A673 (cell line): ENCODE measurements at regions not wholly inside any gene's neighbourhood (a gene's known extent, or its start where the extent isn't known, plus 50 kb on each side); places are given as distances from the start of the nearest gene placed in this dataset.

ENCODE experiments used
- BruUV-seq: library from RNA; stranded (reverse); fragments of 400-500 nt; replicated peaks from 2 replicates; lab custom pipeline; 2021; lab: Mats Ljungman, UMichigan
- CTCF ChIA-PET: fragments of 300-600 bp; sonication (Branson Sonifier 250); formaldehyde crosslinking; loops from one replicate; lab custom pipeline; 2022; ENCODE audit warnings: antibody characterized with exemption; lab: Charles Lee
- POLR2A ChIA-PET: fragments of 300-600 bp; sonication (Branson Sonifier 250); formaldehyde crosslinking; loops from one replicate; lab custom pipeline; 2022; ENCODE audit warnings: antibody characterized with exemption; ENCODE audit not compliant: low non-redundant PET; lab: Charles Lee
- DNase-seq: peaks from one replicate; pipeline ENCODE4 v3.0.0-alpha.2; 2015; ENCODE audit warnings: low spot score
- H3K27ac ChIP-seq: fragments of 200-600 bp; sonication (generic); 2 replicates; pipeline ENCODE4 v1.5.1; 2016; ENCODE audit warnings: mixed run types, low read depth, mild to moderate bottlenecking, mixed read lengths, antibody characterized with exemption, low read length; ENCODE audit not compliant: poor library complexity, severe bottlenecking
- H3K27me3 ChIP-seq: fragments of 200-600 bp; sonication (generic); replicated peaks from 2 replicates; pipeline ENCODE4 v1.6.1; 2017; ENCODE audit warnings: mixed run types, low read depth, mild to moderate bottlenecking, mixed read lengths, antibody characterized with exemption, low read length; ENCODE audit not compliant: insufficient read depth, poor library complexity
- H3K36me3 ChIP-seq: fragments of 200-600 bp; sonication (generic); 2 replicates; pipeline ENCODE4 v1.6.1; 2016; ENCODE audit warnings: mixed run types, mild to moderate bottlenecking, mixed read lengths, antibody characterized with exemption, low read length; ENCODE audit not compliant: insufficient read depth, poor library complexity, severe bottlenecking
- H3K4me1 ChIP-seq: fragments of 200-600 bp; sonication (generic); 2 replicates; pipeline ENCODE4 v1.6.1; 2017; ENCODE audit warnings: mixed run types, mild to moderate bottlenecking, mixed read lengths, antibody characterized with exemption, low read length; ENCODE audit not compliant: insufficient read depth, poor library complexity, severe bottlenecking
- H3K4me3 ChIP-seq: fragments of 200-600 bp; sonication (generic); 2 replicates; pipeline ENCODE4 v1.5.1; 2016; ENCODE audit warnings: low read depth, mixed run types, mild to moderate bottlenecking, mixed read lengths, low read length; ENCODE audit not compliant: poor library complexity, severe bottlenecking
- H3K9me3 ChIP-seq: fragments of 200-600 bp; sonication (generic); 2 replicates; pipeline ENCODE4 v1.6.1; 2016; ENCODE audit warnings: mixed run types, low read depth, mild to moderate bottlenecking, mixed read lengths, antibody characterized with exemption, low read length; ENCODE audit not compliant: poor library complexity, severe bottlenecking
- CTCF ChIP-seq: fragments of 300-800, 200-600 bp; sonication (generic); conservative IDR thresholded peaks from 2 replicates; pipeline ENCODE4 v1.5.1; 2017; ENCODE audit warnings: low read depth, mild to moderate bottlenecking, antibody characterized with exemption, low read length, moderate library complexity, mixed read lengths
- EZH2 ChIP-seq: fragments of 200-600 bp; sonication (generic); IDR thresholded peaks from 2 replicates; pipeline ENCODE4 v1.6.1; 2017; ENCODE audit warnings: borderline replicate concordance, low read depth, mild to moderate bottlenecking, mixed read lengths, antibody characterized with exemption, low read length; ENCODE audit not compliant: poor library complexity, severe bottlenecking
- intact Hi-C: fragments of 100-400 bp; cut with micrococcal nuclease; formaldehyde crosslinking; loops from one replicate; pipeline ENCODE4 v1.10.0; 2022; ENCODE audit not compliant: unreplicated experiment

DNA sequence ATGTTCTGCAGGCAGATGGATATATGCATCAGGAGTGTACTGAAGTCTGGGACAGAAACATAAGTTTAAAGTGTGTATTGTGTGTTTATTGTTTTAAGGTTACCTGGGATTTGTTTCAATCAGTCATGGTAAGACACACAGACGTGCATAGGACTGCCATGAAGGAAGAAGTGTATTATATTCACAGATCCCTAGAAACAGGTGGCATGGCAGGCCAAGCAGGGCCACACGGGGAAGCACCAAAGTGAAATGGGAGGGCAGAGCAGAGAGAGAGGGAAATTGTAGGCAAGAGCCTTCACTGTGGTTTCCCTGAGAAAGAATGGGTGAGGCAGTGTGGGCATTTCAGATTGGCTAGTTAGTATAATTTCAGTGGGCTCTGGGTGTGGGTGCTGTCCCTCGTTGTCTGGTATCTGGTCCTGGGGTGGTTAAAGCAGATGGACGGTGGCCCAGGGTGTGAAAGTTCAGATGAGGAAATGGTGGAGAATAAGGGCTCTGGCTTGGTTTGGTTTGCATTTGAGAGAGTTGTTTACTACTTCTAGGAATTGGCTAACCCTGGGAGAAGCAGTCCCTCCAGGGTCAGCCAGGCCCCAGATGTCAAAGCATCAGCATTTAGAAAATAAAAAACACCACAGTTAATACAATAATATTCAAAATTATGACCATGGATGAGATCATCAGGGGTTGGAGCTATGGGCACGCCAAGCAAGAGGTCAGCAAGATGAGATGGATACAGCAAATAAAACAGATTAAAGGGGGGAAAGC, 160.0 kb downstream of the LRRC30 start:
- ChIA-PET POLR2A (no interaction called here), CTCF (no interaction called here)
- intact Hi-C loops, result no loop called here
- Histone ChIP-seq H3K9me3 (peaks cover 12% of the 10 kb centered on the region), H3K36me3 (no peaks in the 10 kb centered on the region), H3K4me1 (no peaks in the 10 kb centered on the region), H3K27ac (no peak overlapping the region), H3K27me3 (no peaks in the 10 kb centered on the region), H3K4me3 (no peak overlapping the region)
- no TSS peak for BruUV-seq
- TF ChIP-seq EZH2, result no peak
- TF ChIP-seq CTCF, result no peak
- no peak for DNase-seq

- no peaks in the 10 kb centered on the region for H3K4me1 ChIP-seq
- H3K27ac ChIP-seq, result no peak overlapping the region
- intact Hi-C loops, result no loop called here
- no peak overlapping the region for H3K4me3 ChIP-seq
- H3K36me3 ChIP-seq, result no peaks in the 10 kb centered on the region
- TF ChIP-seq EZH2 (no peak), CTCF (no peak)
- no TSS peak for BruUV-seq
- POLR2A ChIA-PET, result no interaction called here
- CTCF ChIA-PET, result no interaction called here
- DNase-seq, result no peak
- peaks cover 15% of the 10 kb centered on the region for H3K9me3 ChIP-seq
- H3K27me3 ChIP-seq, result no peaks in the 10 kb centered on the region
Observed at GRCh38 chr18:7393080-7393479, 162.2 kb downstream of the LRRC30 start.

GRCh38 chr18:7394050-7394659, 163.3 kb downstream of the LRRC30 start:
- no peak overlapping the region for H3K27ac ChIP-seq
- H3K27me3 ChIP-seq, result no peaks in the 10 kb centered on the region
- no peak for TF ChIP-seq EZH2
- no peak for TF ChIP-seq CTCF
- POLR2A ChIA-PET, result no interaction called here
- H3K36me3 ChIP-seq, result no peaks in the 10 kb centered on the region
- H3K9me3 ChIP-seq, result peaks cover 11% of the 10 kb centered on the region
- H3K4me3 ChIP-seq, result no peak overlapping the region
- intact Hi-C loops, result no loop called here
- CTCF ChIA-PET, result no interaction called here
- no TSS peak for BruUV-seq
- no peaks in the 10 kb centered on the region for H3K4me1 ChIP-seq
- DNase-seq, result no peak
